D721Med (cell line): ENCODE measurements at regions not wholly inside any gene's neighbourhood (a gene's known extent, or its start where the extent isn't known, plus 50 kb on each side); places are given as distances from the start of the nearest gene placed in this dataset.

Experiments
- DNase-seq: peaks from one replicate; pipeline ENCODE4 v3.0.0; 2011; ENCODE audit warnings: low spot score; ENCODE audit not compliant: insufficient read length
- FAIRE-seq: peaks from 2 replicates; lab custom pipeline; 2011; peaks lifted over from hg19 to GRCh38; lab: Jason Lieb, UNC
- CTCF ChIP-seq: IDR thresholded peaks from 2 replicates; pipeline ENCODE4 v1.5.1; 2012; ENCODE audit warnings: mild to moderate bottlenecking, control low read depth; ENCODE audit not compliant: insufficient read depth; ENCODE audit errors: missing control alignments

GRCh38 chr3:193895409-193895808, 240.5 kb upstream of the HES1 start:
- DNase-seq (no peak), FAIRE-seq (no peak)
- TF ChIP-seq CTCF: no peak

- no peak for TF ChIP-seq CTCF
- DNase-seq (no peak), FAIRE-seq (no peak)
These were observed 239.5 kb upstream of the HES1 start for GRCh38 chr3:193896419-193896818.

GRCh38 chr3:193897288-193897687, 238.7 kb upstream of the HES1 start:
- no peak for FAIRE-seq
- TF ChIP-seq CTCF: no peak
- DNase-seq: no peak

GRCh38 chr3:193897731-193898180, 238.2 kb upstream of the HES1 start:
- no peak for TF ChIP-seq CTCF
- no peak for DNase-seq
- FAIRE-seq: no peak

GRCh38 chr3:193899001-193899400, 236.9 kb upstream of the HES1 start:
- DNase-seq (no peak), FAIRE-seq (no peak)
- no peak for TF ChIP-seq CTCF

GRCh38 chr3:193901007-193901406, 234.9 kb upstream of the HES1 start:
- TF ChIP-seq CTCF: no peak
- DNase-seq: no peak
- no peak for FAIRE-seq

- TF ChIP-seq CTCF: no peak
- DNase-seq (no peak), FAIRE-seq (no peak)
These were observed 233.1 kb upstream of the HES1 start for GRCh38 chr3:193902607-193903511.
